NOMO-1 treated with dmso at 0.1 percent for 144 hours (cell line): ENCODE measurements at regions not wholly inside any gene's neighbourhood (a gene's known extent, or its start where the extent isn't known, plus 50 kb on each side); places are given as distances from the start of the nearest gene placed in this dataset.

Experiments used
- DNase-seq: peaks from one replicate; lab custom pipeline; 2025; ENCODE audit not compliant: unreplicated experiment; lab: John Stamatoyannopoulos, UW

GRCh38 chr13:109897988-109898624, 111.7 kb upstream of the IRS2 start:
- no peak for DNase-seq

- no peak for DNase-seq
These were observed 105.7 kb upstream of the IRS2 start for GRCh38 chr13:109892101-109892500.

- no peak for DNase-seq
These were observed 98.9 kb upstream of the IRS2 start for GRCh38 chr13:109885235-109885634.

GRCh38 chr13:109884462-109884861, 98.1 kb upstream of the IRS2 start:
- DNase-seq: no peak

GRCh38 chr13:109883181-109884180, 97.1 kb upstream of the IRS2 start:
- no peak for DNase-seq

- no peak for DNase-seq
These were observed 95.7 kb upstream of the IRS2 start for GRCh38 chr13:109881961-109882558.

- DNase-seq: no peak
These were observed 95.0 kb upstream of the IRS2 start for GRCh38 chr13:109881347-109881725.

DNA sequence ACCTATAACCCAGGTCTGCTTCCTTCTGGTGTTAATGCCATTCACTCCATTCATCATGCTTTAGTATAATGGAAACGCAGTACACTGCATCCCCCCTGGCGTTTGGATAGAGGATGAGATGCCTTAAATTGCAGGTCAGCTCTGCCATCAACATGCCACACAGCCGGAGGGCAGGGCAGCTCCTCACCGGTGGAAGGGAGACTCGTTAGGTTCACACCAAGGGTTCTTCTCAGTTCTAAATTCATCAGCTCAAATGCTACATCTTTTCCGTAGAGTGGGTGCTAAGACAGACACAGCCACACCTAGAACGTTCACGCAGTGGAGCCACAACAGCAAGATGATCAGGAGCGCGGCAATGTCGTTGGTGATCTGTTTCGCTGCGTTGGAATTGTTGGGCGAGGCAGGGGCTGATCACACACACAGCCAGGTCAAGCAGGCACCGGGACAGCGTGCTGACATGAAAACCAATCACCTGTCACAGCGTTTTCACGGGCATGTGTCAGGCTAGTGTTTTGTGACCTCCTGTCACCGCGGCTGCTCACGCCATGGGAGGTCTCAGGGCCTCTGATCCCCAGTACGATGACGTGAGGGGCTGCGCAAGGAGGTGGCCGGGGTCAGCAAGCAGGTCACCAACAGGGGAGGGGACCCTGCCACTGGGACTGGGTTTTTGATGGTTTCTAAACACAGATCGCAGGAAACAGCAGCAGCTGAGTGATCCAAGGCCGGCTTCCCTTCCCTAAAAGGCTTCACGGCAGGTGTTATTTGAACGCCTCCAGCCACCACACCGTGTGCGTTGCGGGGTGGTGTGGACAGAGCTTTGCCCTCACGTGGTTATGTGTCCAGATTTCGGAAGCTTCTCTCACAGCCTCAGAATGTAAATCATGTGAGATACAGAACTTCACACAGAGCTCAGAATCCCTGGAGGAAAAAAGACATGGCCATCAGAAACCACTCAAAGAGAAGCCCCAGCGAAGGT, 94.3 kb upstream of the IRS2 start:
- DNase-seq: no peak

DNA sequence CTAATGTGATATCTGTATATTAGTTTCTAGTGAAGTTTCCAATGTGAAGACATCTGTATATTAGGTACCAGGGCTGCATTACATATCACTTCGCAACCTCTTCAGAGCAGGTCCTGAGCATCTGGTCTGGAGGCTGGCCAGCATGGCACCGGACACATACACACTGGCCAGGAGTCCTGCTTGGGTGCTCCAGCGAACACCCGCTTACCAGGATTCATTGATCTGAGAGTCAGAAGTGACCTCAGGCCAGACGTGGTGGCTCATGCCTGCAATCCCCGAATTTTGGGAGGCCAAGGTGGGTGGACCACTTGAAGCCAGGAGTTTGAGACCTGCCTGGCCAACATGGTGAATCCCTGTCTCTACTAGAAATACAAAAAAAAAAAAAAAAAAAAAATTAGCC, 93.0 kb upstream of the IRS2 start:
- no peak for DNase-seq

GRCh38 chr13:109877809-109878208, 91.4 kb upstream of the IRS2 start:
- no peak for DNase-seq

DNA sequence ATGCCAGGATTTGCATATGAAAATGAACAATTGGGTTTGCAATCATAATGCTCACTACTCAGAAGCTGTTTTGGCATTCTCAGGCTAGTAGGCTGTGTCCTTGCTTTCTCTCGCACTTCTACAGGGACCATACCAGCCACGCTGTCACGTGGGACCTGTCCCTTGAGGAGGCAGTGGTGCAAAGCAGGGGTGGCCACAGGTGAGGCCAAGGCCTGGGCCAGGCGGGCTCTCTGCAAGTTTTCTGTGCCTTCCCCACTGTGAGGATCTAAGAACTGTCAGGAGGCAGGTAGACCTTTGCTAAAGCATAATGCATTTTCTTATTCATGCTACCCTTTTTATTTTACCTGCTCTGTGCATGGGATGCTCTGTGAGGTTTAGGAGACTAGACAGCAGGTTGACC, 89.4 kb upstream of the IRS2 start:
- DNase-seq: no peak

DNA sequence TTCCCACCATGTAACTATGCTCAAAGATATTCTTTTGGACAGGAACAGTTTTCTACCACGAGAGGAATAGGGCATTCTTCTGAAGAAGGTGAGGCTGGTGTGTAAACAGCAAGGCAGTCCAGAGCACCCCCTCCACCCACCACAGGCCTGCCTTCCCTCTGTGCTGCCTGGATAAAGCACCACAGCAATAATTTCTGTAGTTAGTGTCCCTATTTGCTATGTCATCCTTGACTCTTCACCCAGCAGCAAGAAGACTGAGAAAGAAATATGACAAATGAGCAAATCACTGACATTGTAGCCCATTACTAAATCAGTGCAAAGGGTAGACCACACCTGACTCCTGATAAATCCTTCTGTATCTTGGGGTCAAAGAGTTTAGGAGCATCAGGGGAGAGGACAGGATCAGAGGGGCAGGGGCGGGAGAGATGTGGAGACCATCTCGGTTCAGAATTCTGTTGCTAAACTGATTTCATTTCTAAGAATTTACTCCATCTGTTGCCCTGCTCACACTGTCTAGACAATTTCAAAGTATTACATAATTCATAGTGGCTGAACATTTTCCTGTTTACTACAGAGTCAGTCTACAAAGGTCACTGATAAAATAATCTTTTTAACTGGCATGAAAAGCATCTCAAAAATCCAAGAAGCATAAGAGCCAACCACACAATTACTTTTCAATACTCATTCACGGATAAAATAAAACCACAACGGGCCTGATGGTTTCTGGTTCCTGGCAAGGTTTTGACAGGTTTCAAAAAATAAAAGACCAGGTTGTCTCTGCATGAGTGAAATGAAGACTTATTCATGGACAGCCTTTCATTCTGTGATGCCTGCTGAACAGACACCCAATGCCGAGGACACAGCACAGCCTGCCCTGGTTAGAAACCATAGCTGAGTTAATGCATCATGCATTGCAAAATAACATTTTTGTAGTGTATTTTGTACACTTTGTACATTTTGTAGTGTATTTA, 88.4 kb upstream of the IRS2 start:
- DNase-seq: no peak

DNA sequence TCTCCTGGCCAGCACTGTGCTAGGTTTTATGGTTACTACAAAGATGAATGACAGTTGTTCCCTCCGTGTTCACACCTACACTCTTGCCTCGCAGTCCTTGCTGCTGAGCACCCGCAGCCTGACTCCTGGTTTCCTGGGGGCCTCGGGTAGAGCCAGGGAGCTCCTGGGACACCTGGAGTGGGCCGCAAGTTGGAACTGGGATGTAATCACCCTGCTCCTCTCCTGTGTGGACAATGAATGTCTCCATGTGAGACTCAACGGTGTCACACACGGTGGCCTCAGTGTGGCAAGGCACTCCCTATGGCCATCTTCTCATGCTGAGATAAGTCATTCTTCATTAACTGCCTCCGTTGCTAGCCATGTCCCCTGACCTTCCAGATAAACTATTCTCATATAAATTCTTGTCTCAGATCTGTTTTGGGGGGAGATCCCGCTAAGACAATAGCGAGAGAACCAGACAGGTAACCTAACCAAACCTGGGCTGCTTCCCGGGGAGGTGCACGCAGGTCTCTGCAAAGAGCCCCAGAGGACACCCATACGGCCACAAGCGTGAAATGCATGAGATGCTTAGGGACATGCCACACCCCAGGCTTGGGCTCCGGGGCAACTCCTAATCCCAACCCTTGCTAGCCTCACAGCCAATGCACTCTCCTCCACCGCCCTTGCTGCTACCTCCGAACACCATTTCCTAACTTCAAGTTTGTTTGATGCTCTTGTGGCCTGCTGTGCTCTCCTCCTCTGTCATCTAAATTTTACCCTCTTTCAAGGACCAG, 87.2 kb upstream of the IRS2 start:
- no peak for DNase-seq

DNA sequence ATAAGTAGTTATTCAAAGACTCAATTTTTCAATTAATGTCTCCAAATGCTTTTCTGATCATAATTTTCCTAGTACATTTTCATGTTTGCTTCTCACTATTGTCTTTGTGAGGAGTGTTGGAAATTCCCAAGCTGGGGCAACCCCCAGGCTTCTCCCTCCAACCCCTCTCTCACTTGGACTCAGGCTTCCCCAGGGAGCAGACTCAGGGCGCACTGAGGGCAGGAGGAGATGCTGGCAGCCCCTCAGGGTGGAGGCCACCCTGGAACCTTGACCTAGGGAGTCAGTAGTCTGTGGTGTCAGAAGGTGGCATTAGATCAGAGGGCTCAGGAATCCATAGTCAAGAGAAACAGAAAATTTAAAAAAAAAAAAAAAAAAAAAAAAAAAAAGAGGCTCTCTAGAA, 86.5 kb upstream of the IRS2 start:
- no peak for DNase-seq

- DNase-seq: no peak
These were observed 84.5 kb upstream of the IRS2 start for GRCh38 chr13:109870696-109871370.

GRCh38 chr13:109870274-109870673, 83.9 kb upstream of the IRS2 start:
- DNase-seq: no peak

DNA sequence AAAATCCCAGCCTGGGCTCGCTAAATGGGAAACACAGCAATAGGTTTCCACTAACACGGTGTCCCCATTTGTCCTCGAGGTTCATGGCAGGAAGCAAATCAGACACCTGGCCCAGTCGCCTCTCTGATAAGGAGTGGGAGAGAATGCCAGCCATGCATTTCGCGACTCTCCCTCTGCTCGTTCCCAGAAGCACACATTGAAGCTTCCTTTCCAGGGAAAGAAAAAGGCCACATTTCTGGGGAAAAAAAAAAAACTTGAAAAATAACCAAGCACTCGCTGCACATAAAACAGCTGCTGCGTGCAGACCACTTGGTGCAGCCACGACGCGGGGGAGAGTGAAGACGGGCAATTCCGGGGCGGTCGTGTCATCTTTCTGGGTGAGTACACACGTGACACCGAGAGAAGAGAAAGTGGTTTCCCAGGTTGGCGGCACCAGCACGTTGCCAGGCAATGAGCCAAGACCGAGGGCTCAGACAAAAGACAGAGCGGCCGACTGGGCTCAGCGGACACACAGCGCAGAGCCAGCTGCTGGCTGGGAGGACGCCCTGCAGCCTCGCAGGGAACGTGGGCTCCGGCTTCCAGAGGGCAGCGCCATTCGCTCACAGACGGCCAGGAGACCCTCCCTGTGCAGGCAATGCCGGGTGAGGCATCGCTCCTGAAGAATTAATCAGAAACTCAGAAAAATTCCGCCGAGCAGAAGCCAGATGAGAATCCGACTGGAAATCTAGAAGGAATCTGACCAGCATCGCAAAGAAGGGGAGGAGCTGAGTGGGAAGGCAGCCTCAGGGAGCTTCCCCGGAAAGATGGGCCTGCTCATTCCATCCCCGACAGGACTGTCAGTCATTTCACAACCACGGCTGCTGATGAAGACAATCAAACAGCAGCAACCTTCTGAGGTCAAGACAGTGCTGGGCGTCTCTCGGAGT, 83.2 kb upstream of the IRS2 start:
- no peak for DNase-seq
